ENCODE measurements at regions not wholly inside any gene's neighbourhood (a gene's known extent, or its start where the extent isn't known, plus 50 kb on each side); places are given as distances from the start of the nearest gene placed in this dataset.

DNA sequence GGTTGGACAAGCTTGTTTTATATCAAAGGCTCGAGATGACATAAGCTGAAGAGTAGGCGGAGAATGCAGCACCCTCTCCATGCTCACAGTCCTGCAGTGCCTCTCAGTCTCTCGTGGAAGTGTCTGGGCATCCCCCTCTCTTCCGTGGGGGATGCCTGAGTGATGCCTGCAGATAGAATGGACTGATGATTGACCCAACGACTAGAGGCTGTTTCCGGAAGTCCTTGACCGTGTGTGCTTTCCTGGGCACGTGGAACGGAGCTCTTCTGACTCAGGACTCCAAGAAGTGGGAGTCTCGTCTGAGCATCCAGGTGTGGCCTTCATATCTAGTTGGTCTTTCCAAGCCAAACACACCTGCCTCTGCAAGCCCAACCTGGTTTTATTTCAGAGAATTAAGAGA is 241.8 kb upstream of the IRX2 start:
- H3K4me3 ChIP-seq (ENCODE audit: low read depth, low read length): no peak overlapping the region
- H3K36me3 ChIP-seq (ENCODE audit: control insufficient read depth, insufficient read depth, low read length): no peaks in the 10 kb centered on the region
- DNase-seq (ENCODE audit: low read depth) (no peak), FAIRE-seq (no peak)
- TF ChIP-seq, protein P1, sequence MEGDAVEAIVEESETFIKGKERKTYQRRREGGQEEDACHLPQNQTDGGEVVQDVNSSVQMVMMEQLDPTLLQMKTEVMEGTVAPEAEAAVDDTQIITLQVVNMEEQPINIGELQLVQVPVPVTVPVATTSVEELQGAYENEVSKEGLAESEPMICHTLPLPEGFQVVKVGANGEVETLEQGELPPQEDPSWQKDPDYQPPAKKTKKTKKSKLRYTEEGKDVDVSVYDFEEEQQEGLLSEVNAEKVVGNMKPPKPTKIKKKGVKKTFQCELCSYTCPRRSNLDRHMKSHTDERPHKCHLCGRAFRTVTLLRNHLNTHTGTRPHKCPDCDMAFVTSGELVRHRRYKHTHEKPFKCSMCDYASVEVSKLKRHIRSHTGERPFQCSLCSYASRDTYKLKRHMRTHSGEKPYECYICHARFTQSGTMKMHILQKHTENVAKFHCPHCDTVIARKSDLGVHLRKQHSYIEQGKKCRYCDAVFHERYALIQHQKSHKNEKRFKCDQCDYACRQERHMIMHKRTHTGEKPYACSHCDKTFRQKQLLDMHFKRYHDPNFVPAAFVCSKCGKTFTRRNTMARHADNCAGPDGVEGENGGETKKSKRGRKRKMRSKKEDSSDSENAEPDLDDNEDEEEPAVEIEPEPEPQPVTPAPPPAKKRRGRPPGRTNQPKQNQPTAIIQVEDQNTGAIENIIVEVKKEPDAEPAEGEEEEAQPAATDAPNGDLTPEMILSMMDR (IDR thresholded peaks at IDR 0.05; ENCODE audit: insufficient read depth, low read length, severe bottlenecking): no peak
- no peaks in the 10 kb centered on the region for H3K27me3 ChIP-seq (ENCODE audit: control insufficient read depth, insufficient read depth, low read length)

DNA sequence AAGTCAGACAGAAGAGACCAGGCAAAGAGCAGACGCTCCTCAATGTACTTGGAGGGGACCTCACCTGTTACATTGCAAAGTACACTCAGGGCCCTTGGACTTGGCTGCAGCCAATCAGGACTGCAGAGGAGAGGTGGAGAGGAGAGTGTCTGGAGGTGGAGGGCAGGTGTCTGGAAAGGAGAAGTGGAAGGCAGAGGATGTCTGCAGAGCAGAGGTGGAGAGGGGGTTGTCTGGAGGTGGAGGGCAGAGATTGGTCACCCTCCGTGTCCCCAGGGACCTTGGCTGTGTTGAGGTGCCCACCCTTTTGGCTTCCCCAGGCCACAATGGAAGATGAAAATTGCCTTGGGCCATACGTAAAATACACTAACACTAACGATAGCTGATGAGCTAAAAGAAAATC is 241.3 kb upstream of the IRX2 start:
- Histone ChIP-seq H3K36me3 (ENCODE audit: control insufficient read depth, insufficient read depth, low read length) (no peaks in the 10 kb centered on the region), H3K27me3 (ENCODE audit: control insufficient read depth, insufficient read depth, low read length) (no peaks in the 10 kb centered on the region), H3K4me3 (ENCODE audit: low read depth, low read length) (no peak overlapping the region)
- TF ChIP-seq, protein P1 (IDR thresholded peaks at IDR 0.05; ENCODE audit: insufficient read depth, low read length, severe bottlenecking): no peak
- FAIRE-seq (no peak), DNase-seq (ENCODE audit: low read depth) (no peak)

DNA sequence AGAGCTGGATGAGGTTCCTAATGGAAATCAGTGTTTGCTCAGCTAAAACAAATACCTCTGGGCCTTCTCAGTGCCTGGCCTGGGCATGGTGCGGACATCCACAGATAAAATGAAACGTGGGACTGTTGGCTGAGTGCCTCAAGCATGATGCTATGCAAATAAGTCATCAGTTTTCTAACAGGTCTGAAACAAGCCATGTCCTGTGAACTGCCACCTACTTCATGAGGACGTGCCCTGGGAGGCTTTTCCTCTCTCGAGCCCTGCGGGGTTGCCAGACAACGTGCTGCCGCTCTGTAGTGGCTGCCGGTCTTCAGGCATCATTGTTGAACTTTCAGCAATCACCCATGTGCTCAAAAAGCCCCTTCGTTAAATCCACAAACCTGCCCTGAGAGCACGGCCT is 240.4 kb upstream of the IRX2 start:
- TF ChIP-seq, protein P1 (IDR thresholded peaks at IDR 0.05; ENCODE audit: insufficient read depth, low read length, severe bottlenecking): no peak

DNA sequence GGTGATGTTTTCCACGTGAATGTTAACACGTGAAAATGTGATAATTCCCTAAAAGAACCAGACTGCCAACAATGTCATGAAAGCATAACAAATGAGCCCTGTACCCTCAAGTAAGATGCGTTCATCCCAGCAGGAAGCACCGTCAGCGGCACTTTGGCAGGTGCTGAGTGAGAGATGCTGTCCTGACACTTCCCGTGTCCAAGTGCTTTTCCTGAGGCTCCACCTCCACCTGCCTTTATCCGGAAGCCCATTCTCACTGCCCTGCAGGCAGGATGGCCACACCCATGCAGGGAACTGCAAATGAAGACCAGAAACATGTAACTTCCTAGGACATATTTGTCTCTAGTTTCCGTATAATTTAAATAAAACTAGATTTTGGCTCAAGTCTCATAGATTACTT is 238.0 kb upstream of the IRX2 start:
- Histone ChIP-seq H3K27me3 (ENCODE audit: control insufficient read depth, insufficient read depth, low read length) (no peaks in the 10 kb centered on the region), H3K36me3 (ENCODE audit: control insufficient read depth, insufficient read depth, low read length) (no peaks in the 10 kb centered on the region), H3K4me3 (ENCODE audit: low read depth, low read length) (no peak overlapping the region)
- DNase-seq (ENCODE audit: low read depth): no peak
- TF ChIP-seq, protein P1 (IDR thresholded peaks at IDR 0.05; ENCODE audit: insufficient read depth, low read length, severe bottlenecking): no peak
- no peak for FAIRE-seq

More for the DNA sequence above, 240.4 kb upstream of the IRX2 start:
- Histone ChIP-seq H3K4me3 (ENCODE audit: low read depth, low read length) (no peak overlapping the region), H3K36me3 (ENCODE audit: control insufficient read depth, insufficient read depth, low read length) (no peaks in the 10 kb centered on the region), H3K27me3 (ENCODE audit: control insufficient read depth, insufficient read depth, low read length) (no peaks in the 10 kb centered on the region)
- DNase-seq (ENCODE audit: low read depth): no peak
- FAIRE-seq: no peak

DNA sequence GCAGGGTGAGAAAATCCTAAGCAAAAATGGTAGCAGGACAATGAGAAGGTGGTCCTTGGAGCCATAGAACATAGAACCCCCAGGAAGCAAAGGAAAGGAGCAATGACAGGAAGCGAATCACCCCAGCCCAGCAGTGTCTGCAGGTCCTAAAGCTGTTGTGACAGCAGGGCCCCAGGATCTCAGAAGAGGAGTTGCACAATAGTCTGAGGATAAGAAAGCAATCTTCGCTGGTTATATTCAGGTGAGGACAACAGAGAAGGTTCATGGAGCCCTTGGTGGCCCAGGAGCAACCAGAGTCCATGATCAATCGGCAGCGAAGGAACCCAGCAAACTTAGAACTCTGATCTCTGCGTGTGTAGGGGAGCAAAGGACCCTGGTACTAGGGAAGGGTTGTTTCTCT is 234.8 kb upstream of the IRX2 start:
- Histone ChIP-seq H3K4me3 (ENCODE audit: low read depth, low read length) (no peak overlapping the region), H3K36me3 (ENCODE audit: control insufficient read depth, insufficient read depth, low read length) (no peaks in the 10 kb centered on the region), H3K27me3 (ENCODE audit: control insufficient read depth, insufficient read depth, low read length) (no peaks in the 10 kb centered on the region)
- TF ChIP-seq, protein P1 (IDR thresholded peaks at IDR 0.05; ENCODE audit: insufficient read depth, low read length, severe bottlenecking): no peak
- DNase-seq (ENCODE audit: low read depth): no peak
- no peak for FAIRE-seq

DNA sequence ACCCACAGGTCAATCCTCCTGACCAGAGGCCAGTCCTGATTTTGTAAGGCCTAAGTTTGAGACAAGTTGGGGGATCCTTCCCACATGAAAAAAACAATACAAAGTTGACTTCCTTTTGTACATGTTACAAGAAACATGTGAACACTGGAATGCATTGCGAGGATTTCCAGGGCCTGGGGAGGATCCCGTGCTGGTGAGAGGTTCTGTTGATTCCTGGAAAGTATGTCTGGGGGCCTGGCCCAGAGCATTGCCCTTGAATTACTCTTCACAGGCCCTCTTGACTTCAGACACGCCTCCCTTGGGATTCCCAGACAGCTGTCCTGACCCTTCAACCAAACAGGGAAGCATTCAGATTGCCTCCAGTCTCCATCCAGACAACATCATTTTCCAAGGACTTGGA is 234.2 kb upstream of the IRX2 start:
- Histone ChIP-seq H3K27me3 (ENCODE audit: control insufficient read depth, insufficient read depth, low read length) (no peaks in the 10 kb centered on the region), H3K36me3 (ENCODE audit: control insufficient read depth, insufficient read depth, low read length) (no peaks in the 10 kb centered on the region), H3K4me3 (ENCODE audit: low read depth, low read length) (no peak overlapping the region)
- DNase-seq (ENCODE audit: low read depth) (no peak), FAIRE-seq (no peak)
- TF ChIP-seq, protein P1 (IDR thresholded peaks at IDR 0.05; ENCODE audit: insufficient read depth, low read length, severe bottlenecking): no peak
